H9 (cell line): ENCODE measurements at regions not wholly inside any gene's neighbourhood (a gene's known extent, or its start where the extent isn't known, plus 50 kb on each side); places are given as distances from the start of the nearest gene placed in this dataset.

Experiments
- DNase-seq: peaks from one replicate; pipeline ENCODE4 v3.0.0-alpha.2; 2017
- H2AFZ ChIP-seq: one replicate; pipeline ENCODE4 v1.6.1; 2013; ENCODE audit warnings: mild to moderate bottlenecking, low read length, control low read depth, moderate library complexity
- H2AK5ac ChIP-seq: 2 replicates; pipeline ENCODE4 v1.6.1; 2013; ENCODE audit warnings: low read length, control low read depth, mixed read lengths; ENCODE audit not compliant: insufficient read length
- H2BK120ac ChIP-seq: one replicate; pipeline ENCODE4 v1.6.1; 2013; ENCODE audit warnings: low read depth, mild to moderate bottlenecking, low read length, control low read depth, inconsistent platforms; ENCODE audit not compliant: poor library complexity, severe bottlenecking
- H2BK12ac ChIP-seq: 2 replicates; pipeline ENCODE4 v1.6.1; 2013; ENCODE audit warnings: low read length, control low read depth, mixed read lengths, low read depth; ENCODE audit not compliant: insufficient read length
- H2BK15ac ChIP-seq: 2 replicates; pipeline ENCODE4 v1.6.1; 2013; ENCODE audit warnings: low read depth, low read length, control low read depth
- H2BK20ac ChIP-seq: one replicate; pipeline ENCODE4 v1.6.1; 2013; ENCODE audit warnings: low read depth, mild to moderate bottlenecking, low read length, control low read depth, inconsistent platforms; ENCODE audit not compliant: poor library complexity, severe bottlenecking
- H2BK5ac ChIP-seq: 2 replicates; pipeline ENCODE4 v1.6.1; 2013; ENCODE audit warnings: low read length, control low read depth, mixed read lengths; ENCODE audit not compliant: insufficient read length
- H3K14ac ChIP-seq: 2 replicates; pipeline ENCODE4 v1.6.1; 2013; ENCODE audit warnings: low read length, control low read depth; ENCODE audit not compliant: insufficient read depth
- H3K18ac ChIP-seq: 2 replicates; pipeline ENCODE4 v1.6.1; 2013; ENCODE audit warnings: low read depth, mild to moderate bottlenecking, mixed read lengths, low read length, control low read depth; ENCODE audit not compliant: insufficient read length
- H3K23ac ChIP-seq: 2 replicates; pipeline ENCODE4 v1.6.1; 2013; ENCODE audit warnings: low read length, control low read depth, mixed read lengths, low read depth; ENCODE audit not compliant: insufficient read length
- H3K23me2 ChIP-seq: 2 replicates; pipeline ENCODE4 v1.6.1; 2013; ENCODE audit warnings: low read depth, mild to moderate bottlenecking, mixed read lengths, low read length, control low read depth; ENCODE audit not compliant: insufficient read length, poor library complexity, severe bottlenecking
- H3K27ac ChIP-seq: 2 replicates; pipeline ENCODE4 v1.5.1; 2013; ENCODE audit warnings: low read length, control low read depth, mixed read lengths, low read depth; ENCODE audit not compliant: insufficient read length
- H3K27me3 ChIP-seq: 2 replicates; pipeline ENCODE4 v1.6.1; 2013; ENCODE audit warnings: low read length, control low read depth, inconsistent platforms; ENCODE audit not compliant: insufficient read depth
- H3K4ac ChIP-seq: 2 replicates; pipeline ENCODE4 v1.6.1; 2013; ENCODE audit warnings: low read depth, mild to moderate bottlenecking, control low read depth, inconsistent platforms, low read length, moderate library complexity
- H3K4me1 ChIP-seq: 2 replicates; pipeline ENCODE4 v1.6.1; 2013; ENCODE audit warnings: low read length, control low read depth, inconsistent platforms; ENCODE audit not compliant: insufficient read depth
- H3K4me2 ChIP-seq: 2 replicates; pipeline ENCODE4 v1.6.1; 2013; ENCODE audit warnings: low read length, control low read depth, mixed read lengths; ENCODE audit not compliant: insufficient read length, insufficient read depth
- H3K56ac ChIP-seq: 2 replicates; pipeline ENCODE4 v1.6.1; 2013; ENCODE audit warnings: low read depth, mild to moderate bottlenecking, mixed read lengths, low read length, control low read depth; ENCODE audit not compliant: insufficient read length
- H3K79me1 ChIP-seq: 2 replicates; pipeline ENCODE4 v1.6.1; 2013; ENCODE audit warnings: low read depth, mild to moderate bottlenecking, moderate library complexity, low read length, control low read depth, inconsistent platforms; ENCODE audit not compliant: insufficient read depth, poor library complexity, severe bottlenecking
- H3K79me2 ChIP-seq: 2 replicates; pipeline ENCODE4 v1.6.1; 2013; ENCODE audit warnings: low read length, control low read depth, inconsistent platforms; ENCODE audit not compliant: insufficient read depth
- H3K9ac ChIP-seq: 2 replicates; pipeline ENCODE4 v1.6.1; 2013; ENCODE audit warnings: low read length, control low read depth, mixed read lengths; ENCODE audit not compliant: insufficient read length; ENCODE audit errors: extremely low read depth
- H3K9me3 ChIP-seq: one replicate; pipeline ENCODE4 v1.6.1; 2013; ENCODE audit warnings: low read depth, low read length, inconsistent platforms; ENCODE audit not compliant: control insufficient read depth
- H3T11ph ChIP-seq: one replicate; pipeline ENCODE4 v1.6.1; 2013; ENCODE audit warnings: mild to moderate bottlenecking, low read length, control low read depth, inconsistent platforms
- H4K20me1 ChIP-seq: one replicate; pipeline ENCODE4 v1.6.1; 2013; ENCODE audit not compliant: control insufficient read depth, insufficient read length, insufficient read depth
- H4K5ac ChIP-seq: 2 replicates; pipeline ENCODE4 v1.6.1; 2013; ENCODE audit warnings: low read depth, mild to moderate bottlenecking, mixed read lengths, low read length, control low read depth; ENCODE audit not compliant: insufficient read length
- H4K8ac ChIP-seq: replicated peaks from 2 replicates; pipeline ENCODE4 v1.6.1; 2013; ENCODE audit warnings: low read length, control low read depth, mixed read lengths, low read depth; ENCODE audit not compliant: insufficient read length
- H4K91ac ChIP-seq: 2 replicates; pipeline ENCODE4 v1.6.1; 2013; ENCODE audit warnings: low read depth, mild to moderate bottlenecking, moderate library complexity, mixed read lengths, low read length, control low read depth; ENCODE audit not compliant: insufficient read length
- H3K27ac Mint-ChIP-seq, 3 experiments: 2 replicates in 2 of 3; 3 replicates in 1 of 3; pipeline ENCODE4 v1.8.0; 2020 to 2021; ENCODE audit warnings: mixed read lengths in 3 of 3, mild to moderate bottlenecking in 1 of 3, moderate library complexity in 1 of 3
- H3K27me3 Mint-ChIP-seq: 2 replicates; pipeline ENCODE4 v1.8.0; 2021; ENCODE audit warnings: low read depth, mild to moderate bottlenecking, moderate library complexity, mixed read lengths
- H3K36me3 Mint-ChIP-seq, 3 experiments: 2 replicates in 2 of 3; 3 replicates in 1 of 3; pipeline ENCODE4 v1.8.0; 2020 to 2021; ENCODE audit warnings: low read depth in 3 of 3, mixed read lengths in 3 of 3; ENCODE audit not compliant: insufficient read depth in 1 of 3
- H3K4me1 Mint-ChIP-seq, 2 experiments: 2 replicates each; pipeline ENCODE4 v1.8.0; 2020; ENCODE audit warnings: mixed read lengths in 2 of 2
- H3K4me3 Mint-ChIP-seq, 2 experiments: 2 replicates in 1 of 2; 3 replicates in 1 of 2; pipeline ENCODE4 v1.8.0; 2020 to 2021; ENCODE audit warnings: mild to moderate bottlenecking in 2 of 2, mixed read lengths in 2 of 2, moderate library complexity in 1 of 2
- H3K9me3 Mint-ChIP-seq, 2 experiments: 2 replicates in 1 of 2; 3 replicates in 1 of 2; pipeline ENCODE4 v1.8.0; 2020; ENCODE audit warnings: mild to moderate bottlenecking in 2 of 2, mixed read lengths in 2 of 2, moderate library complexity in 1 of 2
- CTCF ChIP-seq: fragments of 200-600 bp; sonication (generic); conservative IDR thresholded peaks from 3 replicates; pipeline ENCODE4 v1.8.0; 2021; ENCODE audit warnings: antibody characterized with exemption, mild to moderate bottlenecking

GRCh38 chr5:158394102-158394501 is 535.2 kb upstream of the CLINT1 start:
- no peak for TF ChIP-seq CTCF
- H3K18ac ChIP-seq, result no peak overlapping the region
- H3K9ac ChIP-seq, result no peak overlapping the region
- Mint-ChIP-seq H3K36me3 (no peaks in the 10 kb centered on the region), H3K4me1 (0 out of 4 replicates have a peak, but pooled peaks cover 0 to 3% of the 10 kb centered on the region in 2 experiments), H3K9me3 (no peaks in the 10 kb centered on the region), H3K4me3 (no peak overlapping the region), H3K27ac (no peak overlapping the region), H3K27me3 (no peaks in the 10 kb centered on the region)
- no peak overlapping the region for H3K4ac ChIP-seq
- H3T11ph ChIP-seq, result no peak overlapping the region
- no peak overlapping the region for H3K14ac ChIP-seq
- no peak overlapping the region for H3K56ac ChIP-seq
- H2BK5ac ChIP-seq, result no peak overlapping the region
- no peak overlapping the region for H4K8ac ChIP-seq
- no peak overlapping the region for H2AFZ ChIP-seq
- no peaks in the 10 kb centered on the region for H3K4me1 ChIP-seq
- no peak overlapping the region for H2BK120ac ChIP-seq
- no peaks in the 10 kb centered on the region for H3K79me1 ChIP-seq
- no peaks in the 10 kb centered on the region for H3K23me2 ChIP-seq
- no peak overlapping the region for H3K4me2 ChIP-seq
- no peak overlapping the region for H2AK5ac ChIP-seq
- no peak overlapping the region for H2BK20ac ChIP-seq
- no peaks in the 10 kb centered on the region for H4K20me1 ChIP-seq
- H3K27me3 ChIP-seq, result no peaks in the 10 kb centered on the region
- H3K9me3 ChIP-seq, result no peaks in the 10 kb centered on the region
- no peak overlapping the region for H3K23ac ChIP-seq
- H2BK15ac ChIP-seq, result no peak overlapping the region
- H4K91ac ChIP-seq, result no peak overlapping the region
- no peak overlapping the region for H4K5ac ChIP-seq
- no peak overlapping the region for H3K27ac ChIP-seq
- DNase-seq, result no peak
- no peaks in the 10 kb centered on the region for H3K79me2 ChIP-seq
- no peak overlapping the region for H2BK12ac ChIP-seq
